HEK293 (cell line): ENCODE measurements at regions not wholly inside any gene's neighbourhood (a gene's known extent, or its start where the extent isn't known, plus 50 kb on each side); places are given as distances from the start of the nearest gene placed in this dataset.

Source experiments
- ATF2 ChIP-seq: fragments of 450-650 bp; formaldehyde crosslinking; IDR thresholded peaks from 2 replicates; pipeline ENCODE4 v1.5.1; 2016; ENCODE audit warnings: missing biosample characterization, missing genetic modification characterization, low read depth
- CTCF ChIP-seq: fragments of 450-650 bp; formaldehyde crosslinking; IDR thresholded peaks from 2 replicates; pipeline ENCODE4 v1.5.1; 2016; ENCODE audit warnings: missing biosample characterization, missing genetic modification characterization
- PBX3 ChIP-seq: sonication (generic); formaldehyde crosslinking; IDR thresholded peaks from 2 replicates; pipeline ENCODE4 v1.8.1; 2022; ENCODE audit warnings: mild to moderate bottlenecking, moderate library complexity, missing genetic modification reagents
- ZNF121 ChIP-seq: fragments of 450-650 bp; formaldehyde crosslinking; IDR thresholded peaks from 2 replicates; pipeline ENCODE4 v1.5.1; 2016; ENCODE audit warnings: missing biosample characterization, missing genetic modification characterization
- ZNF19 ChIP-seq: fragments of 450-650 bp; formaldehyde crosslinking; IDR thresholded peaks from 2 replicates; pipeline ENCODE4; 2016; ENCODE audit warnings: missing biosample characterization, missing genetic modification characterization, low read depth
- ZNF366 ChIP-seq: fragments of 450-650 bp; formaldehyde crosslinking; conservative IDR thresholded peaks from 2 replicates; pipeline ENCODE4 v1.5.1; 2016; ENCODE audit warnings: missing biosample characterization, missing genetic modification characterization
- ZNF623 ChIP-seq: fragments of 450-650 bp; formaldehyde crosslinking; IDR thresholded peaks from 2 replicates; pipeline ENCODE4 v1.5.1; 2016; ENCODE audit warnings: missing biosample characterization, missing genetic modification characterization
- TF ChIP-seq, protein P1 (sequence below): fragments of 450-650 bp; formaldehyde crosslinking; IDR thresholded peaks from 2 replicates; pipeline ENCODE4 v1.5.1; 2017; ENCODE audit warnings: missing biosample characterization, missing genetic modification characterization

- TF ChIP-seq ZNF19: no peak
- no peak for TF ChIP-seq ATF2 (tag by site-specific recombination)
- TF ChIP-seq ZNF121 (tag by site-specific recombination): no peak
- TF ChIP-seq, protein P1, sequence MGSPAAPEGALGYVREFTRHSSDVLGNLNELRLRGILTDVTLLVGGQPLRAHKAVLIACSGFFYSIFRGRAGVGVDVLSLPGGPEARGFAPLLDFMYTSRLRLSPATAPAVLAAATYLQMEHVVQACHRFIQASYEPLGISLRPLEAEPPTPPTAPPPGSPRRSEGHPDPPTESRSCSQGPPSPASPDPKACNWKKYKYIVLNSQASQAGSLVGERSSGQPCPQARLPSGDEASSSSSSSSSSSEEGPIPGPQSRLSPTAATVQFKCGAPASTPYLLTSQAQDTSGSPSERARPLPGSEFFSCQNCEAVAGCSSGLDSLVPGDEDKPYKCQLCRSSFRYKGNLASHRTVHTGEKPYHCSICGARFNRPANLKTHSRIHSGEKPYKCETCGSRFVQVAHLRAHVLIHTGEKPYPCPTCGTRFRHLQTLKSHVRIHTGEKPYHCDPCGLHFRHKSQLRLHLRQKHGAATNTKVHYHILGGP: no peak
- no peak for TF ChIP-seq ZNF623
- no peak for TF ChIP-seq CTCF (tag by site-specific recombination)
- no peak for TF ChIP-seq ZNF366
- TF ChIP-seq PBX3 (CRISPR knock-in tag): no peak
These were observed 55.5 kb downstream of the PIK3C2A start for GRCh38 chr11:17152306-17152705.
